ENCODE measurements at regions not wholly inside any gene's neighbourhood (a gene's known extent, or its start where the extent isn't known, plus 50 kb on each side); places are given as distances from the start of the nearest gene placed in this dataset.

DNA sequence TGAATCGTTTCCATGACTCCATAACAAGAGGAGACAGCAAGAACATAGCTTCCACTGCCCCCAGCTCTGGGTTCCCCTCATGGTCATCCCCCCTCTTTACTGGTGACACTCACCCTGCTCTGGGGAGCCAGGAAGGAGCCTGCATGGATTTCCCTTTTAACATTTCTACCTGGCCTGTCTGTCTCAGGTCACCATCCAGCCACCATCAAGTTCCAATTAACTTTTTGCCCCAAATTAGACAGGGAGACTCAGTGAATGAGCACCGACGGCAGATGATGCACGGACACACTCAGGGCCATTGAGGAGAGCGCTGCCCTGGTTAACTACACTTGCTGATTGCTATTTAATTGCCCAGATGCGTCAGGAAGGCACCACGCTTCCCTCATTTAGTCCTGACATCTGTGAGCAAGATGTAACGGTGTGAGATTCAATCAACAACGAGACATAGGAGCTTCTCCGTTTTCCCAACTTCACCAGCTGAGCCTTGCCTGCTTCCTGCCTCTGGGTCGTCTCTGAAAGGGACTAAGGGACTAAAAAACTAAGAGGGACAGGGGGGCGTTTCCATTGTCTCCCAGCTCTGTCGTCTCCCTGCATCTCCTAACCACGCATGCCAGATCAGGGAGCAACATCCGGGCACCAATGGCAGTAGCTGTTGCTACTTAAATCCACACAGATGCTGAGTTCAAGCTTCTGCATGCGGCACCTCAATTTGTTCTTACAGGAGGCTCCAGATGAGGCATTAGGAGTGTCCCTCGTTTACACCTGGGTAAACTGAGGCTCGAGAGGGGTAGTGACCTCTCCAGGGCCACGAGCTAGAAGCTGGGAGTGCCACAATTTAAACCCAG, 426.7 kb downstream of the NPHP4 start:
- no peaks in the 10 kb centered on the region for H3K4me1 ChIP-seq (ENCODE audit: control insufficient read depth in 1 of 2, insufficient read depth in 2 of 2, low read length in 2 of 2)
- H3K27ac ChIP-seq (ENCODE audit: low read depth, low read length): no peak overlapping the region
- no peaks in the 10 kb centered on the region for H3K36me3 ChIP-seq (ENCODE audit: control insufficient read depth in 1 of 2, insufficient read depth in 2 of 2, low read length in 2 of 2)
- intact Hi-C loops (cut with micrococcal nuclease): no loop called here
- no peak overlapping the region for H3K9ac ChIP-seq (ENCODE audit: low read length)
- POLR2A ChIA-PET: no interaction called here
- TF ChIP-seq, protein P1, sequence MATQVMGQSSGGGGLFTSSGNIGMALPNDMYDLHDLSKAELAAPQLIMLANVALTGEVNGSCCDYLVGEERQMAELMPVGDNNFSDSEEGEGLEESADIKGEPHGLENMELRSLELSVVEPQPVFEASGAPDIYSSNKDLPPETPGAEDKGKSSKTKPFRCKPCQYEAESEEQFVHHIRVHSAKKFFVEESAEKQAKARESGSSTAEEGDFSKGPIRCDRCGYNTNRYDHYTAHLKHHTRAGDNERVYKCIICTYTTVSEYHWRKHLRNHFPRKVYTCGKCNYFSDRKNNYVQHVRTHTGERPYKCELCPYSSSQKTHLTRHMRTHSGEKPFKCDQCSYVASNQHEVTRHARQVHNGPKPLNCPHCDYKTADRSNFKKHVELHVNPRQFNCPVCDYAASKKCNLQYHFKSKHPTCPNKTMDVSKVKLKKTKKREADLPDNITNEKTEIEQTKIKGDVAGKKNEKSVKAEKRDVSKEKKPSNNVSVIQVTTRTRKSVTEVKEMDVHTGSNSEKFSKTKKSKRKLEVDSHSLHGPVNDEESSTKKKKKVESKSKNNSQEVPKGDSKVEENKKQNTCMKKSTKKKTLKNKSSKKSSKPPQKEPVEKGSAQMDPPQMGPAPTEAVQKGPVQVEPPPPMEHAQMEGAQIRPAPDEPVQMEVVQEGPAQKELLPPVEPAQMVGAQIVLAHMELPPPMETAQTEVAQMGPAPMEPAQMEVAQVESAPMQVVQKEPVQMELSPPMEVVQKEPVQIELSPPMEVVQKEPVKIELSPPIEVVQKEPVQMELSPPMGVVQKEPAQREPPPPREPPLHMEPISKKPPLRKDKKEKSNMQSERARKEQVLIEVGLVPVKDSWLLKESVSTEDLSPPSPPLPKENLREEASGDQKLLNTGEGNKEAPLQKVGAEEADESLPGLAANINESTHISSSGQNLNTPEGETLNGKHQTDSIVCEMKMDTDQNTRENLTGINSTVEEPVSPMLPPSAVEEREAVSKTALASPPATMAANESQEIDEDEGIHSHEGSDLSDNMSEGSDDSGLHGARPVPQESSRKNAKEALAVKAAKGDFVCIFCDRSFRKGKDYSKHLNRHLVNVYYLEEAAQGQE (IDR thresholded peaks at IDR 0.05; ENCODE audit: low read depth): no peak
- TF ChIP-seq CEBPB (IDR thresholded peaks at IDR 0.05; ENCODE audit: low read depth) (no peak), POLR2A (IDR thresholded peaks at IDR 0.05; ENCODE audit: borderline replicate concordance, extremely low read depth, insufficient read depth, insufficient read length) (no peak), YY1 (IDR thresholded peaks at IDR 0.05; ENCODE audit: extremely low read depth, insufficient replicate concordance, low read depth, low read length) (no peak), RAD21 (IDR thresholded peaks at IDR 0.05; ENCODE audit: low read depth) (no peak)
- TF ChIP-seq, protein P2, sequence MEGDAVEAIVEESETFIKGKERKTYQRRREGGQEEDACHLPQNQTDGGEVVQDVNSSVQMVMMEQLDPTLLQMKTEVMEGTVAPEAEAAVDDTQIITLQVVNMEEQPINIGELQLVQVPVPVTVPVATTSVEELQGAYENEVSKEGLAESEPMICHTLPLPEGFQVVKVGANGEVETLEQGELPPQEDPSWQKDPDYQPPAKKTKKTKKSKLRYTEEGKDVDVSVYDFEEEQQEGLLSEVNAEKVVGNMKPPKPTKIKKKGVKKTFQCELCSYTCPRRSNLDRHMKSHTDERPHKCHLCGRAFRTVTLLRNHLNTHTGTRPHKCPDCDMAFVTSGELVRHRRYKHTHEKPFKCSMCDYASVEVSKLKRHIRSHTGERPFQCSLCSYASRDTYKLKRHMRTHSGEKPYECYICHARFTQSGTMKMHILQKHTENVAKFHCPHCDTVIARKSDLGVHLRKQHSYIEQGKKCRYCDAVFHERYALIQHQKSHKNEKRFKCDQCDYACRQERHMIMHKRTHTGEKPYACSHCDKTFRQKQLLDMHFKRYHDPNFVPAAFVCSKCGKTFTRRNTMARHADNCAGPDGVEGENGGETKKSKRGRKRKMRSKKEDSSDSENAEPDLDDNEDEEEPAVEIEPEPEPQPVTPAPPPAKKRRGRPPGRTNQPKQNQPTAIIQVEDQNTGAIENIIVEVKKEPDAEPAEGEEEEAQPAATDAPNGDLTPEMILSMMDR (IDR thresholded peaks at IDR 0.05 in 2 of 3, conservative IDR thresholded peaks at IDR 0.05 in 1 of 3; ENCODE audit: borderline replicate concordance in 1 of 3, insufficient read depth in 1 of 3, low read depth in 2 of 3, low read length in 2 of 3): no peak
- no peaks in the 10 kb centered on the region for H3K9me3 ChIP-seq (ENCODE audit: control insufficient read depth in 1 of 2, insufficient read depth in 1 of 2, low read depth in 1 of 2, low read length in 2 of 2)
- RAD21 ChIA-PET (ENCODE audit: low non-redundant PET in 1 of 2, low total read pairs in 2 of 2, uncharacterized antibody in 2 of 2, unreplicated experiment in 2 of 2): no interaction called here
- 0 out of 2 replicates have a peak, but pooled peaks cover 2% of the 10 kb centered on the region for H3K27me3 ChIP-seq (ENCODE audit: insufficient read depth, low read length)
- H3K9me2 ChIP-seq (ENCODE audit: insufficient read depth): no peaks in the 10 kb centered on the region
- DNase-seq (ENCODE audit: low read depth, low spot score) (no peak), ATAC-seq (no peak)
- H3K79me2 ChIP-seq (ENCODE audit: insufficient read depth, low read length): no peaks in the 10 kb centered on the region
- H3K4me2 ChIP-seq (ENCODE audit: low read length): no peak overlapping the region
- H2AFZ ChIP-seq (ENCODE audit: low read depth, low read length, poor library complexity, severe bottlenecking): no peak overlapping the region
- no TSS peak for BruUV-seq (replicated peaks)
- H4K20me1 ChIP-seq (ENCODE audit: insufficient read depth): no peaks in the 10 kb centered on the region
- CTCF ChIA-PET: no interaction called here
- H3K4me3 ChIP-seq (replicated peaks in 1 of 2; ENCODE audit: low read depth in 1 of 2, low read length in 2 of 2): no peak overlapping the region

All from HCT116 (cell line).